ENCODE measurements at regions not wholly inside any gene's neighbourhood (a gene's known extent, or its start where the extent isn't known, plus 50 kb on each side); places are given as distances from the start of the nearest gene placed in this dataset.

DNA sequence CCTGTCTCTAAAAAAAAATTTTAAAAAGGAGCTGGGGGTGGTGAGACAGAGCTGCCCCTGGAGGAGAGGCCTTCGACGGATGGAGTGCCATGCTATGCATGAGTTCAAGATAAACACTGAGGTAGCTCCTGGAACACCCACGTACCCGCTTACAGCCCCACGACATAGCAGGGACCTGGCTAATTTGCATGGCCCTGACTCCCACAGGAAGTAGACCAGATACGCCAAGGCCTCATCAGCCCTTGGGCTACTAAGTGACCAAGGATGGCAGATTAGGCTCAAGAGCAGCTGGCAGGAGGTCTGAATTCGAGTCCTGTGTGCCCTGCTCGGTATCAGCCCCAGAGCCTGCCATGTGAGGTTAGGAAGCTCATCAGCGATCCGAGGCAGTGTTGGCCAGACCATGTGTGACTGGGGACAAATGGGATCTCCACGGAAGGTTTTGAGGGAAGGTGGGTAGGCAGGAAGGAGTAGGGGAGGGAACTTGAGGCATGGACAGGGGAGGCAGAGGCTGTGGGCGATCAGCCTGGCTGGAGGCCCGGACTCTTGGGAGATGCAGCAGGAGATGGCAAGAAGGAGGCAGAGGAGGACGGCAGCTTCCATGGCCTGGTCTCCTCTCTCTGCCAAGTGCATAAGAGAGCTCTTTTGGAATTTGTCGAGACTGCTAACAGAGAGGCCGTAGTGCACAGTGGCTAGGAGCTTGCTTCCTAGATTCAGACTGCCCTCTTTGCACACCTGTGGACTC is 218.3 kb downstream of the GLI2 start:
- no peak for DNase-seq (ENCODE audit: low spot score)

DNA sequence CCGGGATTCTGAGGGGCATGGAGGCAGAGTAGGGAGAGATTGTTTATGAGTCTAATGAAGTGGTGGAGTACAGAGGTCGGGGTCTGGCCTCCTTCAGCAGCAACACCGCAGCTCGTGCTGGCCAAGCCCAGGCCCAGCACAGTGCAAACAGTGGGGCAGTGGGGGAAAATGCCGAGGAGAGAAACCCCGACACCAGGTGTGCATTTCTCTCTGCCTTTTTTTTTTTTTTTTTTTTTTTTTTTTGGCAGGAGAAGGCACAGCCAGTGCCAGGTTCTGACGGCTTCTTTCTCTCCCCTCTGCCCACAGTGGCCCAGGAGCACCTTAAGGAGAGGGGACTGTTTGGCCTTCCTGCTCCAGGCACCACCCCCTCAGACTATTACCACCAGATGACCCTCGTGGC is 219.3 kb downstream of the GLI2 start:
- DNase-seq (ENCODE audit: low spot score) = no peak

DNA sequence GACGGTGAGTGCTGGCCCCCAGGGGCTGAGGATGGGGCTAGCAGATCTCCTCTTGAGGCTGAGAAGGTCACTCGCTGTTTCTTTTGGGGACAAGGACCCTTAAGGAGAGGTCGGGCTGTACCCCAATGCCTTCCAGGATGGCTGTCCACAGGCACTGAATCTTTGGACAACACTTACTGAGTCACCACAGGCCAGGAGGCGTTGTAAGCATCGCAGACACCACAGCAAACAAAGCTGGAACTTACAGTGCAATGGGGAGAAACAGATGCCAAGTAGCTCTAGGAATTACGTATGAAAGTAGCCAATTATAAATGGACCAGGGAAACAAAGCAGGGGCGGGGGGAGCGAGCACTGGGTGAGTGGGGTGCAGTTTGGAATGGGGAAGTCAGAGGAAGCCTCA is 219.8 kb downstream of the GLI2 start:
- DNase-seq (ENCODE audit: low spot score) = no peak

- no peak for DNase-seq (ENCODE audit: low spot score)
These were observed 221.0 kb downstream of the GLI2 start for GRCh38 chr2:120956486-120957156.

- DNase-seq (ENCODE audit: low spot score) = no peak
These were observed 222.2 kb downstream of the GLI2 start for GRCh38 chr2:120957905-120958304.

- no peak for DNase-seq (ENCODE audit: low spot score)
These were observed 223.1 kb downstream of the GLI2 start for GRCh38 chr2:120958623-120959366.

DNA sequence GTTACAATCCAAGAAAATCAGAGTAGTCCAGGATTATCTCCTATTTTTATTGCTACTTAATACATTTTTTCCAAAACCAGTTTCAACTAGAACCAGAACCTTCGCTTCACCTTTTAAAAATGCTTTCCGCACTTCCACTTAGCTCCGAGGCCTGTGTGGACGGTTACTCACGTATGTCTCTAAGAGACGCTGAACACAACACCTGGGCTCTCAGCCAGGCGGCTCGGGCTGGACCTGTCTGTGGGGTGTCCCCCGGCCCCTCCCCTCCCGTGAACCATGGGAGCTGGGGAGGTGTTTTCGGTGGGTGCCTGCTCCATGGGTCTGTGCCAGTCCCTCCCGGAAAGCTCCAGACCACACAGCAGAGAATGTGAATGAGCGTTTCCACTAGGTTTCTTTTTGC is 223.8 kb downstream of the GLI2 start:
- no peak for DNase-seq (ENCODE audit: low spot score)

GRCh38 chr2:120960770-120961366 is 225.2 kb downstream of the GLI2 start:
- no peak for DNase-seq (ENCODE audit: low spot score)

- no peak for DNase-seq (ENCODE audit: low spot score)
These were observed 225.7 kb downstream of the GLI2 start for GRCh38 chr2:120961396-120961795.

DNA sequence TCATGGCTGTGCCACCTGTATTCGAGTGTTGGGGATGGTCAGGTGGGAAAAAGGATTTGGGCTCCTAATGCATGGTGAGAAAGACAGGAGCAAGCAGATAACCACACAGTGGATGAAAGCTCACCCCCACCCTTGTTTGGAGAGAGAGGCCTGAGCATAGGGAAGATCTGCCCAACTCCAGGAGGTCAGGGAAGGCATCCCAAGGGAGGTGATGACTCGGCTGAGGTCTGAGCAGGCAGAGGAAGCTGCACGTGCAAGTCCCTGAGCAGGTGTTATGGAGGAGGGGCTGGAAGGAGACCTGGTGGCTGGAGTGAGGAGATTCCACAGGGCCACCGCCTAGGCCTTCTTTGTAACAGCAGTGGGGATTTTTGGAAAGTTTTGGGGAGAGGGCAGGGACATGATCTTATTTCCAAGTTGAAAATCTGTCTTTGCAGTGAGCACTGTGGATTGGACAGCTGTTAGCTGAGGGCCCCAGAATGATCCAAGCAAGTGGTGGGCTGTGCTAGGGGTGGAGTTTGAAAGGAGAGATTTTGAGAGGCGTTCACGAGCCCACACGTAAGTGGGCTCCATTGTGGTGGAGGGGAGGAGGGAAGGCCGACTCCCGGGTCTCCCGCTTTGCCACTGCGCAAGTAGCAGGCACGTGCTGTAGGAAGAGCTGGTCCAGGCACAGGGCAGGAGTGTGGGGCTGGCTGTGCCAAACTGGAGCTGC is 228.5 kb downstream of the GLI2 start:
- peak; percentile 65 for DNase-seq (ENCODE audit: low spot score)

- peak; percentile 36 for DNase-seq (ENCODE audit: low spot score)
These were observed 229.2 kb downstream of the GLI2 start for GRCh38 chr2:120964819-120965218.

GRCh38 chr2:120966510-120967254 is 231.0 kb downstream of the GLI2 start:
- DNase-seq (ENCODE audit: low spot score) = no peak

- no peak for DNase-seq (ENCODE audit: low spot score)
These were observed 232.8 kb downstream of the GLI2 start for GRCh38 chr2:120968307-120969015.

- DNase-seq (ENCODE audit: low spot score) = no peak
These were observed 234.1 kb downstream of the GLI2 start for GRCh38 chr2:120969613-120970355.

DNA sequence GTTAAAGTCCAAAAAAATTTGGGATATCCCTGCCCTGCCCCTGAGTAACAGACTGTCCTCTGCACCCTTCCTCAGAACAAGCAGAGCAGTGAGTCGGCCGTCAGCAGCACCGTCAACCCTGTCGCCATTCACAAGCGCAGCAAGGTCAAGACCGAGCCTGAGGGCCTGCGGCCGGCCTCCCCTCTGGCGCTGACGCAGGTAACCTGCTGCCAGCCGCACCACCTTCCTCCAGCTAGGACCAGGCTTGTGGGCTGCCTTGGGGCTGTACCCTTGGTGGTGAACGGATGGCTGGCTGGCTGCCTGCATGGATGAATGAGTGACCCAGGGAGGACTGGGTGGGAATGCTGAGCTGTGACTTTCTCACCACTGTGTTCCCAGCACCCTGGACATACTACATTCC is 236.2 kb downstream of the GLI2 start:
- no peak for DNase-seq (ENCODE audit: low spot score)

DNA sequence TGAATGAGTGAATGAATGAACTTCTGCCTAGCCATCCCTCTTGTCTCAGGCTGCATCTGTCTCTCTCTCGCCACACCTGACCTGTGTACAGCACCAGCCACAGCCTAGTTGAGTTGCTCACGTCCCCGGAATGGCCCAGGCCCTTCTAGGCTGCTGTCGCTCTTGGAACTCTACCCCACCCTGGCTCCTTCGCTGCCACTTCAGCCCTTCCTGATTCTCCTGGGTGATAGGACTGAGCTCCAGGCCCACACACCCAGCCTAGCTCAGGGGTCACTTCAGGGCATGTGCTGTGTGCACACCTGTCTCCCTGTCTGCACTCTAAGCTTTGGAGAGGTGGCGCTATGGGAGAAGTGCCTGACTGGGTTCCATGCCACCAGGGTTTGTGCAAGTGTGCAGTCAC is 236.6 kb downstream of the GLI2 start:
- no peak for DNase-seq (ENCODE audit: low spot score)

GRCh38 chr2:120973196-120973595 is 237.5 kb downstream of the GLI2 start:
- no peak for DNase-seq (ENCODE audit: low spot score)

GRCh38 chr2:120974950-120975349 is 239.3 kb downstream of the GLI2 start:
- no peak for DNase-seq (ENCODE audit: low spot score)

- DNase-seq (ENCODE audit: low spot score) = no peak
These were observed 241.0 kb downstream of the GLI2 start for GRCh38 chr2:120976501-120977307.

Data from hepatic stellate cell (primary cell).